Stimulated activated CD8-positive, alpha-beta memory T cell treated with anti-CD3 and anti-CD28 coated beads, Interleukin-4, amount 100 ng/mL, for 24 hours (primary cell): ENCODE measurements at regions not wholly inside any gene's neighbourhood (a gene's known extent, or its start where the extent isn't known, plus 50 kb on each side); places are given as distances from the start of the nearest gene placed in this dataset.
"Not testable (repeated sequence)": the region's sequence is repeated elsewhere in the genome, so short reads cannot be mapped to it uniquely, and the experiment has no call there.

Experiments used
- DNase-seq: peaks from one replicate; pipeline ENCODE4 v3.0.0-alpha.2; 2020; ENCODE audit warnings: low read depth

- DNase-seq = not testable (repeated sequence)
Observed at GRCh38 chr4:74505355-74505978, 60.5 kb downstream of the AREG start.

- not testable (repeated sequence) for DNase-seq
Observed at GRCh38 chr4:74509363-74509762, 64.4 kb downstream of the AREG start.

- DNase-seq = no peak
Observed at GRCh38 chr4:74516303-74516702, 71.4 kb downstream of the AREG start.

- no peak for DNase-seq
Observed at GRCh38 chr4:74517996-74518395, 73.1 kb downstream of the AREG start.

GRCh38 chr4:74522251-74522991, 77.5 kb downstream of the AREG start:
- DNase-seq = no peak

GRCh38 chr4:74523096-74523495, 78.2 kb downstream of the AREG start:
- no peak for DNase-seq

GRCh38 chr4:74524985-74525384, 80.0 kb downstream of the AREG start:
- DNase-seq = no peak

- no peak for DNase-seq
Observed at GRCh38 chr4:74527049-74527448, 82.1 kb downstream of the AREG start.

- no peak for DNase-seq
Observed at GRCh38 chr4:74528178-74528577, 83.2 kb downstream of the AREG start.

GRCh38 chr4:74529284-74530041, 84.5 kb downstream of the AREG start:
- no peak for DNase-seq

GRCh38 chr4:74531963-74532794, 87.2 kb downstream of the AREG start:
- no peak for DNase-seq

GRCh38 chr4:74534121-74534520, 89.2 kb downstream of the AREG start:
- no peak for DNase-seq

GRCh38 chr4:74534936-74535335, 90.0 kb downstream of the AREG start:
- no peak for DNase-seq

- DNase-seq = no peak
Observed at GRCh38 chr4:74535512-74535911, 90.6 kb downstream of the AREG start.

- DNase-seq = no peak
Observed at GRCh38 chr4:74536557-74536956, 91.6 kb downstream of the AREG start.

- no peak for DNase-seq
Observed at GRCh38 chr4:74537459-74537858, 92.5 kb downstream of the AREG start.

GRCh38 chr4:74539044-74539790, 94.3 kb downstream of the AREG start:
- DNase-seq = no peak

GRCh38 chr4:74540193-74540592, 95.3 kb downstream of the AREG start:
- DNase-seq = no peak

- DNase-seq = no peak
Observed at GRCh38 chr4:74541667-74542066, 96.7 kb downstream of the AREG start.

- DNase-seq = no peak
Observed at GRCh38 chr4:74543231-74543781, 98.4 kb downstream of the AREG start.

- DNase-seq = no peak
Observed at GRCh38 chr4:74543983-74544382, 99.0 kb downstream of the AREG start.
